ENCODE measurements at regions not wholly inside any gene's neighbourhood (a gene's known extent, or its start where the extent isn't known, plus 50 kb on each side); places are given as distances from the start of the nearest gene placed in this dataset.

DNA sequence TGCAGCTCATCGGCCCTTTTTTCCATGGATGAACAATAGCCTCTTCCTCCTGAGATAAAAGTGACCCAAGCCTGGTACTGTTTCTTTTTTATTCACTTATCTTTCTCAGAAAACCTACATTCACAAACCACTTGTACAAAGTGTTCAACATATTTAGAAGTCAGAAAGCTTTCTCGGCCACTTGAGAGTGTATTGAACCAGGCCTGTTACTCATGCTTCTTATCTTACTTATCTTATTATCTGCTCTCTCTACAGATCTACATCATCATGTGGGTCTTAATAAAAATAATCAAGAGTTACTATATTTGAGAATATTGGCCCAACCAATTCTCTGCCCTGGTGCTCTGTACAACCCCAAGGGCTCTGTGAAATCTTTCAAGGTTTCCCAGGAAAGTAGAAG lies 242.1 kb downstream of the MREG start:
- TF ChIP-seq SRF (IDR thresholded peaks at IDR 0.05; ENCODE audit: low read depth in 2 of 2, low read length in 2 of 2) = no peak
- TF ChIP-seq ZNF24 (IDR thresholded peaks at IDR 0.05) = no peak
- TF ChIP-seq CHD2 (IDR thresholded peaks at IDR 0.05; ENCODE audit: borderline replicate concordance, low read depth, low read length) = no peak
- TF ChIP-seq TAF1 (IDR thresholded peaks at IDR 0.05; ENCODE audit: borderline replicate concordance, low read depth, low read length) = no peak
- no peak for TF ChIP-seq IKZF1 (conservative IDR thresholded peaks at IDR 0.05)
- TF ChIP-seq KDM1A (IDR thresholded peaks at IDR 0.05; ENCODE audit: borderline replicate concordance) = no peak
- no peak for TF ChIP-seq MYB (IDR thresholded peaks at IDR 0.05; ENCODE audit: borderline replicate concordance, low read depth, low read length)
- TF ChIP-seq SPI1 (IDR thresholded peaks at IDR 0.05; ENCODE audit: borderline replicate concordance, insufficient read depth, low read depth, low read length) = no peak
- TF ChIP-seq, protein P1, sequence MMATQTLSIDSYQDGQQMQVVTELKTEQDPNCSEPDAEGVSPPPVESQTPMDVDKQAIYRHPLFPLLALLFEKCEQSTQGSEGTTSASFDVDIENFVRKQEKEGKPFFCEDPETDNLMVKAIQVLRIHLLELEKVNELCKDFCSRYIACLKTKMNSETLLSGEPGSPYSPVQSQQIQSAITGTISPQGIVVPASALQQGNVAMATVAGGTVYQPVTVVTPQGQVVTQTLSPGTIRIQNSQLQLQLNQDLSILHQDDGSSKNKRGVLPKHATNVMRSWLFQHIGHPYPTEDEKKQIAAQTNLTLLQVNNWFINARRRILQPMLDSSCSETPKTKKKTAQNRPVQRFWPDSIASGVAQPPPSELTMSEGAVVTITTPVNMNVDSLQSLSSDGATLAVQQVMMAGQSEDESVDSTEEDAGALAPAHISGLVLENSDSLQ (IDR thresholded peaks at IDR 0.05) = no peak
- no peak for TF ChIP-seq BCL3 (IDR thresholded peaks at IDR 0.05; ENCODE audit: borderline replicate concordance, insufficient read depth, low read depth, low read length, poor library complexity, severe bottlenecking)
- no peak for TF ChIP-seq RAD51 (IDR thresholded peaks at IDR 0.05)

More for the DNA sequence above, 242.1 kb downstream of the MREG start:
- H2AFZ ChIP-seq (ENCODE audit: control insufficient read depth, low read depth, low read length) = no peak overlapping the region
- BruUV-seq (replicated peaks) = no TSS peak
- ChIA-PET POLR2A (no interaction called here), SMC1A (ENCODE audit: uncharacterized antibody, unreplicated experiment) (interaction anchor here (1.7 kb wide), 1 partner anchor 10 kb away, joined by 4 read pairs; no protein-coding TSS in a partner anchor), CTCF (interaction anchor here (1.1 to 1.2 kb wide), 2 partner anchors 26 to 146 kb away, joined by 3 to 4 read pairs; no protein-coding TSS in a partner anchor), RAD21 (ENCODE audit: unreplicated experiment) (no interaction called here)
- in situ Hi-C loops (cut with MboI) = no loop called here
- no peak overlapping the region for H3K4me2 ChIP-seq (ENCODE audit: control insufficient read depth, insufficient read depth)
- H3K9me3 ChIP-seq (replicated peaks; ENCODE audit: control insufficient read depth, insufficient read depth, low read length) = no peaks in the 10 kb centered on the region
- H3K27ac ChIP-seq (ENCODE audit: control insufficient read depth, insufficient read depth) = no peak overlapping the region
- ATAC-seq = no peak
- H3K36me3 ChIP-seq (ENCODE audit: control insufficient read depth in 2 of 2, insufficient read depth in 2 of 2, low read length in 1 of 2) = no peaks in the 10 kb centered on the region
- H4K20me1 ChIP-seq (ENCODE audit: control insufficient read depth, insufficient read depth) = no peaks in the 10 kb centered on the region
- no peak for DNase-seq (ENCODE audit: low read depth, low spot score)
- H3K79me2 ChIP-seq (ENCODE audit: control insufficient read depth, insufficient read depth, low read length) = no peaks in the 10 kb centered on the region
- 65% methylated on average over 2 of the region's 2 CpGs for WGBS (ENCODE audit: insufficient coverage, insufficient replicate concordance, low lambda C conversion rate, missing lambda C conversion rate)
- H3K4me1 ChIP-seq (ENCODE audit: control insufficient read depth, insufficient read depth, low read length) = no peaks in the 10 kb centered on the region
- peak; percentile 62 for FAIRE-seq
- peaks cover 0 to 3% of the 10 kb centered on the region in 2 experiments; a peak in 1 of 4 replicates for H3K27me3 ChIP-seq (replicated peaks in 1 of 2; ENCODE audit: control insufficient read depth in 2 of 2, insufficient read depth in 2 of 2, low read length in 1 of 2)
- H3K9ac ChIP-seq (ENCODE audit: control insufficient read depth, insufficient read depth, low read length) = no peak overlapping the region
- intact Hi-C loops (cut with micrococcal nuclease; ENCODE audit: unreplicated experiment) = no loop called here
- H3K4me3 ChIP-seq = no peak overlapping the region
